NCI-H2227 (cell line): ENCODE measurements at regions not wholly inside any gene's neighbourhood (a gene's known extent, or its start where the extent isn't known, plus 50 kb on each side); places are given as distances from the start of the nearest gene placed in this dataset.
"Not testable (repeated sequence)": the region's sequence is repeated elsewhere in the genome, so short reads cannot be mapped to it uniquely, and the experiment has no call there.

Source experiments
- DNase-seq: peaks from one replicate; lab custom pipeline; 2025; ENCODE audit not compliant: unreplicated experiment; lab: John Stamatoyannopoulos, UW

- DNase-seq = no peak
Measured at GRCh38 chr4:33649471-33649870, 2594.8 kb downstream of the ARAP2 start.

DNA sequence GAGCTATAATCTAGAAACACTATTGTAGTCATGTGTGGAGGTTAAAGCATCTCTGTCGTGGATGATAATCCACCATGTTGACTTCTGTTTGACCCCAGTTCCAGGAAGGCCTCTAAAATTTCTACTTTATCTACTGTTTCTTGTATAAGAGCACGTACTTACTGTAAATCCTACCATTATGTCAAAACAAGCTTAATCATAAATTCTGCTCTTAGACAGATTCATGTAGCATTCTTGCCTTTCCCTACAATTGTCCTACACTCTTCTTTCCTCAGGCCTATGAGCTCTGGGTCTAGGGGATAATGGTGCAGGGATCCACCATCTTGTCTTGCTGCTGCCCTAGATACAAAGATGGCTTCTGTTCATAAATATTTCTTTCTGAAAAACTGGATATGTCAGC lies 2594.3 kb downstream of the ARAP2 start:
- no peak for DNase-seq

- no peak for DNase-seq
Measured at GRCh38 chr4:33658971-33659370, 2585.3 kb downstream of the ARAP2 start.

GRCh38 chr4:33661636-33662035 lies 2582.7 kb downstream of the ARAP2 start:
- no peak for DNase-seq

GRCh38 chr4:33685939-33686338 lies 2558.4 kb downstream of the ARAP2 start:
- no peak for DNase-seq

DNA sequence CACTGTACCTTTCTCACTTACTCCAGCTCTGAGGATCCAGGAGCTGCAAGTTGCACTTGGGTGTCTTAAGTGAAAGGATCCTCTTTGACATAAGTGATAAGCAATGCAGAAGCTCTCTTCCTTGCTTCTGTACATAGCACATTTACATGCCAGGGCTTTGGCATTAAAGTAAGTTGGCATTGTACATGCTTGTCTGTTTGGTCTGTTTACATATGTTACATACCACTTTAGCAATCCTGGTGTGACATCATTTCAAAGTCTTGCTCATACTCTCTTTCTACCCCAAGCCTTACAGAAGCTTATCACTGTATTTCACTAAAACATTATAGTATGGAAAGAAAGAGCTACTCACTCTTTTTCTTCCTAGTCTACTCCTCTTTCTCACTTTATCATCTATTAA lies 2548.3 kb downstream of the ARAP2 start:
- DNase-seq = no peak

GRCh38 chr4:33696586-33696985 lies 2547.7 kb downstream of the ARAP2 start:
- DNase-seq = no peak

DNA sequence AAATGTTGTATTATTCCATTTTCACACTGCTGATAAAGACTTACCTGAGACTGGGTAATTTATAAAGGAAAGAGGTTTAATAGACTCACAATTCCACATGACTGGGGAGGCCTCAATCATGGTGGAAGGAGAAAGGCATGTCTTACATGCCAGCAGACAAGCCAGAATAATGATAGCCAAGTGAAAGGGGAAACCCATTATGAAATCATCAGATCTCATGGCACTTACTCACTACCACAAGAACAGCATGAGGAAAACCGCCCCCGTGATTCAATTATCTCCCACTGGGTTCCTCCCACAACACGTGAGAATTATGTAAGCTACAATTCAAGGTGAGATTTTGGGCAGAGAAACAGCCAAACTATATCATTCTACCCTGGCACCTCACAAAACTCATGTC lies 2535.1 kb downstream of the ARAP2 start:
- DNase-seq = no peak

DNA sequence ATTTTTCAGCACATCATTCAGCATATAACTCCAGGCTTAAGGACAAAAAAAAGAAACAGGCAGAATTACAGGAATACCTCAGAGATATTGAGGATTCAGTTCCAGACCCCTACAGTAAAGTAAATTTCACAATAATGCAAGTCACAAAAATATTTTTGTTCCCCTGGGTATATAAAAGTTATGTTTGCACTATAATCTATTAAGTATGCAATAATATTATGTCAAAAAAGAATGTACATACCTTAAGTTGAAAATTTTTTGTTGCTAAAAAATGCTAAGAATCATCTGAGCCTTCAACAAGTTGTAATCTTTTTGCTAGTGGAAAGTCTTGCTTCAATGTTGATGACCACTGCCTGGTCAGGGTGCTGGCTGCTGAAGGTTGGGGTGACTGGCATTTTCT lies 2532.5 kb downstream of the ARAP2 start:
- DNase-seq = no peak

DNA sequence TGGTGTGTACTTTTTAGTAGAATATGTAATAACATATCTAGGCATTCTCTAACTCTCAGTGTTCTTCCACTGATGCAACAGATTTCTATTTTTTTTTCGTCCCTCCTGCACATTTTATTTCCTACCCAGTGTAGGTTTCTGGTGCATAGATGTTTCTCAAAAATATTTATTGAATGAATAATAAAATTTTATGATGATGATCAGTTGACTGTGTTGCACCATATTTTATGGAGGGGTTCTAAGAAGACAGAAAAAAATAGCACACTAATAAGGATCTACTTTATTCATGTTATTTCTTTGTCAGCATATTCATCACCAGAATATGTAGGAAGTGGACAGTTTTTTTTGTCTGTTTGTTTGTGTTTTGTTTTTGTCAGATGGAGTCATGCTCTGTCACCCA lies 2529.3 kb downstream of the ARAP2 start:
- DNase-seq = no peak

GRCh38 chr4:33715841-33716395 lies 2528.4 kb downstream of the ARAP2 start:
- DNase-seq = no peak

DNA sequence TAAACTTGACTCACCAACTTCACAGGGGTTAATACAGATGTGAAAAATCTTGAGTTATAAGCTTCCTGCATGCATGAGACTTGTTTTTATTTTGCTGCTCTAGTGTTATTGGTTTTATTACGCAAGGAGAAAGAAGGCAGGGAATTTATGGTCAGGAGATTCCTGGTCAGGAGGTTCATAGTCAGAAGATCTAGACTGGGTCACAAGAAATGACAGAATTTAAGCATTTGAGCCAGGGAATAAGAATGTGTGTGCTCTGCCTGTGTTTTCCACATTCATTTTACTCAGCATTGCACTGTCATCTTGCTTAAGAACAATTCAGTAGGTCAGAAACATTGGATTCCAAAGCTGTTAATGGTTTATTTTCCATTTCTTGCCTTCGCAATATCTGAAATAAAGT lies 2522.1 kb downstream of the ARAP2 start:
- DNase-seq = no peak

GRCh38 chr4:33722800-33723516 lies 2521.4 kb downstream of the ARAP2 start:
- no peak for DNase-seq

DNA sequence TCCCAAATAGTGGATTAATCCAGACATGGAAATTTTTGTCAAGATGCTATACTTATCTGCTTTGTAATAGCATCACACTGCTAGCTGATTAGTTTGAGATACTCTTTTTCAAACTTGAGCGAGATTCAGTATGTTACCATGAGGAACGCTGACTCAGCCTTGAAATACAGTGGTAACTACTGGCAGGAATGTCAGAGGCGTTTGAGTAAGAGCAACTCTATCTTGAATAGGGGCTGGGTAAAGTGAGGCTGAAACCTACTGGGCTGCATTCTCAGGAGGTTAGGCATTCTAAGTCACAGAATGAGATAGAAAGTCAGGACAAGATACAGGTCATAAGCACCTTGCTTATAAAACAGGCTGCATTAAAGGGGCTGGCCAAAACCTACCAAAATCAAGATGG lies 2519.6 kb downstream of the ARAP2 start:
- no peak for DNase-seq

DNA sequence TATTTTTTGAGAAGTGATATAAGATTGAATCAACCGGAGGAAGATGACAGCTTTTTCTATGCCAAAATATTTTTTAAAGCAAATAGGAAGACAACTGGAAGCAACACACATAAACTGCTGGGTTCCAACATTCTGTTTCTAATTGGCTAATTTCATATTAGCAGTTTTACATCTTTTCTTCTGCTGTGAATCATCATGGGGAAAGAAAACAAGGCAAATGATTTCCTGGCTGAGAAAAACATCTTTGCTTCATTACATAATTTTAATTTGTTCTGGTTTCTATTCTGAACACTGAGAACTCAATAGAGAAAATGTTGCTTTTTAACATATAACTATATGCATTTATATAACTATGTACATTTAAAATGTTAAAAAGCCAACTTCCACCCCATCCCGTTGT lies 2518.5 kb downstream of the ARAP2 start:
- DNase-seq = no peak

DNA sequence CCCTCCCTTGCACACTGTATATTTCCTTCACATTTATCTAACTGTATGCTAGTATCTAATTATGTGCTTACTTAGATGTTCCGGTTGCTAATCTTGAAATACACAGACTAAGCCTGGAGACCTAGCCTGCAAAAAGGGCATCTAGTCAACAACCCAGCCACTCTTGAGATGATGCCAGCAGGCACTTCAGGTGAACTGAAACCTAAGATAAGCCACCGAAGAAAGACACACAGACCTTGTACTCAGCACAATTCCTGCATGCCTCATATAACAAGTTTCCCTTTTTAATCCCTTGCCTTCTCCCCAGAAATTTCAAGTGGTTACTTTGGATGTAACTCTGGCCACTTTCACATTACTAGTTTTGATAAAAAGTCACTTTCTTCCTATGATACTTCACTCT lies 2506.6 kb downstream of the ARAP2 start:
- DNase-seq = no peak

DNA sequence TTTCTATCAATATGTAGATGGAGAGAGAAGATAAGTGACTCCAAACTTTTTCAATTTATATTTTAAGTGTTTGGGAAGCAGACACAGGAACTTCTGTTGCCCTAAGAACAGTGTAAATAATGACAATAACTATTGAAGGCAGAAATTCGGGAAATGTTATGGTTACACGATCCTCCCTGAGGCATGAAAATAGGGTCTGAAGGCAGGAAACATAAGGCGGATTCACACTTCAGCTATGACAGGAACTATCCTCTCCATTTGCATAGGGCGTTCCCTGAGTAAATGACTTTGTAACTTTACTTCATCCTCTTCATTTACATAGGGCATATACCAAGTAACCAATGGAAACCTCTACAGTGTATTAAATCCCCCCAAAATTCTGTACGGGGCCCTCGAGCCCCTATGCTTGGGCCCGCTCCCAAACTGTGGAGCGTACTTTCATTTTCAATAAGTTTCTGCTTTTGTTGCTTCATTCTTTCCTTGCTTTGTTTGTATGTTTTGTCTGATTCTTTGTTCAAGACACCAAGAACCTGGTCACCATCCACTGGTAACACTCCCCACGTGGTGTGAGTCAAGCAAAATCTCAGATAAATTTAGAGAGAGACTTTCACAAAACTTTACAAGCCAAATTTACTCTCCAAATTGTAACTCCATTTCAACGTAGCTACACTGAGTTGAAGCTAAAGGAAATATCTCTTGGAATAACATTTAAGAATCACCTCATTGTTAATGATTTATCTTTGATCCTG lies 2504.3 kb downstream of the ARAP2 start:
- DNase-seq = no peak

- not testable (repeated sequence) for DNase-seq
Measured at GRCh38 chr4:33740871-33741270, 2503.4 kb downstream of the ARAP2 start.

DNA sequence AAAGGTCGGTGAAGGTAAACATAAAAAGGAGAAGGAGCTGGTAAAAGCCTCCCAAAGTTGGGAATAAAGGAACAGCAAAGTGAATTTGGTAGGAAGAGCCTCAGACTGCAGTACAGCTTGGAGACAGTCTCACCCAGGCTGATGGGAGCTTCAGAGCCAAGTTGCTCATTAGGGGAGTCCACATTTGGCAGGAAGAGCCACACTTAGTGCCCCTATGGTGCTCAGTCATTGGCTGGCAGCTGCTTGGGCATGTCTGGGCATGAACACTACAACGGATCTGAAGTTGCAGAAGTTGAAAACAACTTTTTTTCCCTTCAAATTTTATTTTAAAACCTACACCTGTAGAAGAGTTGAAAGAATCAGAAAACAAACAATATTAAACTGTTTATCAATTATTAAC lies 2497.3 kb downstream of the ARAP2 start:
- DNase-seq = no peak

GRCh38 chr4:33751050-33751449 lies 2493.3 kb downstream of the ARAP2 start:
- DNase-seq = no peak

- no peak for DNase-seq
Measured at GRCh38 chr4:33772582-33772981, 2471.7 kb downstream of the ARAP2 start.
